Pancreas (tissue), 10 donors: ENCODE measurements at regions not wholly inside any gene's neighbourhood (a gene's known extent, or its start where the extent isn't known, plus 50 kb on each side); places are given as distances from the start of the nearest gene placed in this dataset.

Source experiments
- ATAC-seq, 4 donors: fragments of 200-7000 bp; cut with Tn5 transposase; one replicate each; pipeline versions ENCODE4 v1.8.0 to v1.9.1; 2020; ENCODE audit warnings: mild to moderate bottlenecking in 4 of 4, moderate library complexity in 4 of 4
- DNase-seq, 6 donors: peaks; one replicate each; pipeline ENCODE4 v3.0.0-alpha.2; 2020
- FAIRE-seq: peaks from 2 replicates; lab custom pipeline; 2012; peaks lifted over from hg19 to GRCh38; lab: Jason Lieb, UNC
- H3K27ac ChIP-seq, 4 donors: fragments of 200-600 bp; sonication (generic); 1 replicate in 3 of 4; 2 replicates in 1 of 4; pipeline versions ENCODE4 v1.5.0 to v1.8.0; 2020
- H3K27me3 ChIP-seq, 4 donors: fragments of 200-600 bp; one replicate each; pipeline ENCODE4 v1.8.0; 2021
- H3K36me3 ChIP-seq, 3 donors: fragments of 200-600 bp; sonication (generic) in 1 of 3; one replicate each; pipeline versions ENCODE4 v1.5.0 to v1.8.0; 2020 to 2021
- H3K4me1 ChIP-seq, 3 donors: fragments of 200-600 bp; one replicate each; pipeline ENCODE4 v1.8.0; 2021
- H3K4me3 ChIP-seq, 4 donors: fragments of 200-600 bp; sonication (generic) in 2 of 4; one replicate each; pipeline versions ENCODE4 v1.5.0 to v1.8.0; 2020 to 2021
- H3K9me3 ChIP-seq, 4 donors: fragments of 200-600 bp; one replicate each; pipeline ENCODE4 v1.8.0; 2021
- CTCF ChIP-seq, 4 donors: fragments of 200-600 bp; sonication (generic) in 3 of 4; IDR thresholded peaks; one replicate each; pipeline versions ENCODE4 v1.5.0 to v1.8.0; 2021; ENCODE audit warnings: antibody characterized with exemption in 4 of 4
- WGBS, 2 donors: extraction: QIAGEN DNeasy Blood & Tissue Kit; methylation state at CpG; one replicate each; pipeline ENCODE4 v1.1.7; 2013; 5-methylcytosine and 5-hydroxymethylcytosine counted together
- intact Hi-C, 3 donors: fragments of 100-400 bp; cut with DNase I; formaldehyde crosslinking; loops; one replicate each; pipeline versions ENCODE4 v1.11.1 to v1.14.2; 2022
- donor health status: healthy with polysubstance abuse.
- donor health status: DM: no; HTN: no; CAD: no; lungs with moderate emphysema.
- donor health status: DM: no; HTN: no; CAD: no.
- donor health status: control.
- donor health status: control.
- donor health status: Bipolar disorder and iron deficiency.
- donor health status: DM: yes; HTN: yes; CAD: no.
- donor health status: DM: no; HTN: no; CAD: no.
- donor health status: DM: no; HTN: no; CAD: no.
- donor health status: DM: yes; HTN: yes; CAD: no.

GRCh38 chr3:159216311-159216710 lies 414.5 kb downstream of the MFSD1 start:
- 86 to 89% methylated on average over 3 of the region's 3 CpGs for WGBS, 2 donors

GRCh38 chr3:159219231-159219630 lies 417.4 kb downstream of the MFSD1 start:
- Histone ChIP-seq H3K4me1 (no peaks in the 10 kb centered on the region), H3K27me3 (no peaks in the 10 kb centered on the region), H3K4me3 (no peak overlapping the region), H3K27ac (no peak overlapping the region), H3K36me3 (no peaks in the 10 kb centered on the region), H3K9me3 (no peaks in the 10 kb centered on the region)
- intact Hi-C loops: no loop called here
- FAIRE-seq (no peak), DNase-seq (no peak), ATAC-seq (no peak)
- TF ChIP-seq CTCF (IDR thresholded peaks at IDR 0.05): no peak
- WGBS, 2 donors: 88 to 96% methylated on average over 3 of the region's 3 CpGs

More at GRCh38 chr3:159216311-159216710, 414.5 kb downstream of the MFSD1 start:
- ATAC-seq (no peak), FAIRE-seq (no peak), DNase-seq (no peak)
- Histone ChIP-seq H3K36me3 (no peaks in the 10 kb centered on the region), H3K4me1 (no peaks in the 10 kb centered on the region), H3K27ac (no peak overlapping the region), H3K4me3 (no peak overlapping the region), H3K9me3 (no peaks in the 10 kb centered on the region), H3K27me3 (no peaks in the 10 kb centered on the region)
- intact Hi-C loops: no loop called here
- no peak for TF ChIP-seq CTCF (IDR thresholded peaks at IDR 0.05)

- ATAC-seq (no peak), DNase-seq (no peak), FAIRE-seq (no peak)
- H3K4me1 ChIP-seq: no peaks in the 10 kb centered on the region
- intact Hi-C loops: no loop called here
- TF ChIP-seq CTCF (IDR thresholded peaks at IDR 0.05): no peak
- no peaks in the 10 kb centered on the region for H3K36me3 ChIP-seq
- WGBS, 2 donors: 78 to 90% methylated on average over 1 of the region's 1 CpG
- no peak overlapping the region for H3K27ac ChIP-seq
- H3K27me3 ChIP-seq: no peaks in the 10 kb centered on the region
- no peak overlapping the region for H3K4me3 ChIP-seq
- no peaks in the 10 kb centered on the region for H3K9me3 ChIP-seq
Observed at GRCh38 chr3:159221335-159221734, 419.5 kb downstream of the MFSD1 start.

- DNase-seq (no peak), ATAC-seq (no peak), FAIRE-seq (no peak)
- WGBS, 2 donors: 64 to 77% methylated on average over 5 of the region's 5 CpGs
- Histone ChIP-seq H3K9me3 (no peaks in the 10 kb centered on the region), H3K4me1 (no peaks in the 10 kb centered on the region), H3K27me3 (no peaks in the 10 kb centered on the region), H3K36me3 (no peaks in the 10 kb centered on the region), H3K4me3 (no peak overlapping the region), H3K27ac (no peak overlapping the region)
- intact Hi-C loops: no loop called here
- no peak for TF ChIP-seq CTCF (IDR thresholded peaks at IDR 0.05)
Observed at GRCh38 chr3:159229116-159229680, 427.3 kb downstream of the MFSD1 start.

- Histone ChIP-seq H3K4me1 (no peaks in the 10 kb centered on the region), H3K4me3 (no peak overlapping the region), H3K27ac (no peak overlapping the region), H3K9me3 (no peaks in the 10 kb centered on the region), H3K27me3 (no peaks in the 10 kb centered on the region), H3K36me3 (no peaks in the 10 kb centered on the region)
- WGBS, 2 donors: 65 to 68% methylated on average over 4 of the region's 4 CpGs
- intact Hi-C loops: no loop called here
- FAIRE-seq: no peak
- TF ChIP-seq CTCF (IDR thresholded peaks at IDR 0.05): no peak
- ATAC-seq: no peak
- DNase-seq: no peak
Observed at GRCh38 chr3:159232966-159233365, 431.1 kb downstream of the MFSD1 start.
